ENCODE measurements at regions not wholly inside any gene's neighbourhood (a gene's known extent, or its start where the extent isn't known, plus 50 kb on each side); places are given as distances from the start of the nearest gene placed in this dataset.

DNA sequence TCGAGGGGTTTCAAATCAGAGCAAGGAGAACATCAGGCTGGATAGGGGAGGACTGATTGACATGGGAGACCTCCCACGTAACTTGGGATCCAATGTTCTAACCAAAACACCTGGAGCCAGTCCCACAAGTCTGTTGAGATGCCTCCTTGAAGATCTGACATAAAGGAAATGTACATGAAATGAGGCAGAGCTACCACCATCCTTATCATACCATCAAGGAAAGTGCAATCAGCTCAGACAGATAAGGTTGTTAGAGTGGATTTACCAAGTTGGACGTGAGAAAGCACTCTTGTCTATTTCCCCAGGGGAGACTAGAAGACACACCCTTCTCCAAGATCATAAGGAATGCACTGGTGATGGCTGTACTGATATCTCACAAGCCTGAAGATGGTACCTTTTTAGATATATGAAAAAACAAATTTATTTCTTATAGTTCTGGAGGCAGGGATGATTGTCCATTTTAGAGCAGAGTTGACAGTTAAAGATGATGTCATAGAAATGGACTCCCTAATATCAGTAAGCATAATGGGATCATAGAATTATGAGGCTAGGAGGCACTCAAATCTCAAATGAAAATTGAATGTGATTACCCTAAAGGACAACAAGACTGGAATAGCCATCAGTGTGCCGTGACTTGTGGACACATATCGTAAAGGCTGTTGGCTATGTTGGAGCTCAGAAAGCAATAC, 129.1 kb upstream of the RAB4A start:
- TF ChIP-seq, protein P1, sequence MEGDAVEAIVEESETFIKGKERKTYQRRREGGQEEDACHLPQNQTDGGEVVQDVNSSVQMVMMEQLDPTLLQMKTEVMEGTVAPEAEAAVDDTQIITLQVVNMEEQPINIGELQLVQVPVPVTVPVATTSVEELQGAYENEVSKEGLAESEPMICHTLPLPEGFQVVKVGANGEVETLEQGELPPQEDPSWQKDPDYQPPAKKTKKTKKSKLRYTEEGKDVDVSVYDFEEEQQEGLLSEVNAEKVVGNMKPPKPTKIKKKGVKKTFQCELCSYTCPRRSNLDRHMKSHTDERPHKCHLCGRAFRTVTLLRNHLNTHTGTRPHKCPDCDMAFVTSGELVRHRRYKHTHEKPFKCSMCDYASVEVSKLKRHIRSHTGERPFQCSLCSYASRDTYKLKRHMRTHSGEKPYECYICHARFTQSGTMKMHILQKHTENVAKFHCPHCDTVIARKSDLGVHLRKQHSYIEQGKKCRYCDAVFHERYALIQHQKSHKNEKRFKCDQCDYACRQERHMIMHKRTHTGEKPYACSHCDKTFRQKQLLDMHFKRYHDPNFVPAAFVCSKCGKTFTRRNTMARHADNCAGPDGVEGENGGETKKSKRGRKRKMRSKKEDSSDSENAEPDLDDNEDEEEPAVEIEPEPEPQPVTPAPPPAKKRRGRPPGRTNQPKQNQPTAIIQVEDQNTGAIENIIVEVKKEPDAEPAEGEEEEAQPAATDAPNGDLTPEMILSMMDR (IDR thresholded peaks at IDR 0.05; ENCODE audit: insufficient read depth, low read depth, low read length): no peak
- DNase-seq (ENCODE audit: low read depth): no peak
- no peak overlapping the region for H3K4me3 ChIP-seq (ENCODE audit: low read depth, low read length)

DNA sequence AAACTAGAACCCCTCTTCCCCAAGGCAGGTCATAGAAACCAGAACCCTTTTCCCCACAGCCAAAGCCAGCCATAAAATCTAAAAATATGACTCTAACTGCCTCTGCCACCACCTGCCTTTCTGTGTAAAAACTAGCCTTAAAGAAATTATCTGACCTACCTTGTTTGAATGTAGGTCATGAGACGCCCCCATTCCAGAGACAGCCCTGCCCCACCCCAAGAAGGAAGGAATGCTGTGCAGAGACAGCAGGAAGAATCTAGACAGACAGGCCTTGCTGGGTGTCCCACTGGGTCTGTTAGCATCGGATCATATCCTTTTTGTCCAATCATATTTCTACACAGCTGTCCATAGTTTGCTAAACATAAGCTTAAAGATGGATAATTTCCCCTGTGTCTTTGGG, 128.4 kb upstream of the RAB4A start:
- TF ChIP-seq, protein P1 (IDR thresholded peaks at IDR 0.05; ENCODE audit: insufficient read depth, low read depth, low read length): no peak

DNA sequence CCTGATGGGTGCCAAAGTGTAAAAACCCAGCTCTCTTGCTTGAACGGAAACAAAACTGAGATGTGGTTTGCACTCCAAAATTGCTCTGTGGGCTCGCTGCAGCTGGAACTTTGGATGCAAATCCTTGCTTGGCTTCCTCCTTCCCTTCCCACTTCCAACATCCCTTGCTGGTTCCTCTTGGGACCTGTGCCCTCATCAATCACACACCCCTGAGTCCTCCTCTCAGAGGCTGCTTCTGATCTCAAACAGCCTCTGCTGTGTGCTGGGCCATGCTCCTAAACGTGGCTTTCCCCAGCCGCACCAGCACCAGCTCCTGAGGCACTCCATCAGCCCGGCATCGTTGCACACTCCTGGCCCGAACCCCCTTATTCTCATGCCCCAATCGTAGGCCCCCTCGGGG, 124.3 kb upstream of the RAB4A start:
- TF ChIP-seq, protein P1 (IDR thresholded peaks at IDR 0.05; ENCODE audit: insufficient read depth, low read depth, low read length): no peak
- H3K4me3 ChIP-seq (ENCODE audit: low read depth, low read length): no peak overlapping the region
- DNase-seq (ENCODE audit: low read depth): no peak

More for the DNA sequence above, 128.4 kb upstream of the RAB4A start:
- no peak overlapping the region for H3K4me3 ChIP-seq (ENCODE audit: low read depth, low read length)
- DNase-seq (ENCODE audit: low read depth): no peak

DNA sequence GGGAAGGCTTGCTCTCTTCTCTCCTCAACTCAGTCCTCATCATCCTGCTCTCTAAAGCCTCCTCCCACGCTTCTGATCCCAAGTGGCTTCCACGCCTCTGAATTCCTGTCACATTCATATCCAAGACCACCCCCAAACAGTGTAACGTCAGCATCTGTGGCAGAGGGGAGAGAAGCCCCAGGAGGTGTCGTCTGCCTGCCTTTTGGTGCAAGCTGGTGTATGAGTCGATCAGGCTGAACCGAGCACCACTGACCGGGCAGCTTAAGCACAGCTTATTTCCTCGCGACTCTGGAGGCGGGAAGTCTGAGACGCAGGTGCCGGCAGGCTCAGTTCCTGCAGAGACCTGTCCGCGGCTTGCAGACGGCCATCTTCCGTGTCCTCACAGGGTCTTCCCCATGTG, 123.8 kb upstream of the RAB4A start:
- TF ChIP-seq, protein P1 (IDR thresholded peaks at IDR 0.05; ENCODE audit: insufficient read depth, low read depth, low read length): no peak
- H3K4me3 ChIP-seq (ENCODE audit: low read depth, low read length): no peak overlapping the region
- DNase-seq (ENCODE audit: low read depth): no peak

DNA sequence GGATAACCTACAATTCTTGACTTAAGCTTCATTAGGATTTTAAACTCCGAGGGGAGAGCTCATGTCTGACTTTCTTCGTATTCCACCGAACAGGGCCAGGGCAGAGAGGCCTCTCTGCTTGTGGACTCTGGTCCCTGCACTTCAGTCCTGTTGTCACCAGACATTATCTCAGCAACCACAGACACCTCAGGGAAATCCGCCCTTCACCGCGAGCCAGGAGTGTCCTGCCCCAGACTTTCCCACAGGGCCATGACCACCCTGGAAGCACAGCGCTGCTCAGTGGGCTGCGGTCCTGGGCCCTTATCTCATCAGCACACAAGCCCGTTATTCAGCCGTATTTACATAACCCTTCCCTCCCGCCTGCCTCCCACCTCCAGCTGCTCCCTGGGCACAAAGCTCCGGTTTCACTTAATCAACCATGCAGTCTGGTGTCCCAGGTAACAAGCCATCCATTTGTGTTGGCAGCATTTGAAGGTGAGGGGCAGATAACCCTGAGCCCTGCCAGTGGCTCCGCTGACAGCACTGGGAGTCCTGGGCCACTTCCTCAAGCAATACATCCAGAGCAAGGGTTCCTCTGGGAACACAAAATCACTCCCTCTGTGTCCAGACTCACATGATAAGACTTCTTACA, 122.8 kb upstream of the RAB4A start:
- peak; percentile 68 for DNase-seq (ENCODE audit: low read depth)
- H3K4me3 ChIP-seq (ENCODE audit: low read depth, low read length): no peak overlapping the region
- TF ChIP-seq, protein P1 (IDR thresholded peaks at IDR 0.05; ENCODE audit: insufficient read depth, low read depth, low read length): no peak

DNA sequence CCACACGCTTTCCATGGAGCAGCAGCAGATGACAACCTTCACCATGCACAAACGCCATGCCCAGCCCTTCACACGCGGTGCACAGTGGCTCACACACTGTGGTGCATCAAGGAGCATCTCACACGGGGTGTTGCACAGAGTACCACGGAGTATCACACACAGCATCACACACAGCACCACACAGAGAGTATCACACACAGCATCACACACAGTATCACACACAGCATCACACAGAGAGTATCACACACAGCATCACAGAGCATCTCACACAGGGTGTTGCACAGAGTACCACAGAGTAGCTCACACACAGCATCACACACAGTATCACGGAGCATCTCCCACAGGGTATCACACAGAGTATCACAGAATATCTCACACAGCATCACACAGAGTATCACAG, 122.2 kb upstream of the RAB4A start:
- DNase-seq (ENCODE audit: low read depth): no peak
- no peak overlapping the region for H3K4me3 ChIP-seq (ENCODE audit: low read depth, low read length)
- TF ChIP-seq, protein P1 (IDR thresholded peaks at IDR 0.05; ENCODE audit: insufficient read depth, low read depth, low read length): no peak
